ENCODE measurements at regions not wholly inside any gene's neighbourhood (a gene's known extent, or its start where the extent isn't known, plus 50 kb on each side); places are given as distances from the start of the nearest gene placed in this dataset.
A peak's percentile ranks its signal among the peaks of the same experiment; 100 is the strongest.

- H2AFZ ChIP-seq, result no peak overlapping the region
- H3K4me3 ChIP-seq, result no peak overlapping the region
- no peaks in the 10 kb centered on the region for H3K27me3 ChIP-seq
- H3K27ac ChIP-seq, result peak overlapping the region; percentile 69
- no peaks in the 10 kb centered on the region for H4K20me1 ChIP-seq (ENCODE audit: insufficient read depth, poor library complexity, severe bottlenecking)
- DNase-seq (ENCODE audit: low spot score), result no peak
- whole genome bisulfite sequencing (ENCODE audit: low lambda C conversion rate, missing lambda C conversion rate), result 66% methylated on average over 3 of the region's 3 CpGs
- no peaks in the 10 kb centered on the region for H3K79me2 ChIP-seq
- TF ChIP-seq EZH2phosphoT487 (IDR thresholded peaks at IDR 0.05; ENCODE audit: low read depth, severe bottlenecking, unreplicated experiment) (no peak), CTCF (IDR thresholded peaks at IDR 0.05; ENCODE audit: poor library complexity) (no peak), EZH2 (IDR thresholded peaks at IDR 0.05; ENCODE audit: borderline replicate concordance) (no peak)
- H3K36me3 ChIP-seq (replicated peaks; ENCODE audit: insufficient read depth, low read depth), result no peaks in the 10 kb centered on the region
- H3K4me1 ChIP-seq (ENCODE audit: insufficient read depth), result peaks cover 71% of the 10 kb centered on the region
- H3K9me3 ChIP-seq (ENCODE audit: low read depth), result no peaks in the 10 kb centered on the region
- no peaks in the 10 kb centered on the region for H3K9me2 ChIP-seq (replicated peaks; ENCODE audit: insufficient read depth)
- no peak overlapping the region for H3K4me2 ChIP-seq
These were observed 164.7 kb downstream of the LTN1 start for GRCh38 chr21:28828021-28828420.

- Histone ChIP-seq H3K27ac (peak overlapping the region; percentile 69), H3K4me2 (no peak overlapping the region), H3K27me3 (no peaks in the 10 kb centered on the region), H3K36me3 (replicated peaks; ENCODE audit: insufficient read depth, low read depth) (no peaks in the 10 kb centered on the region), H4K20me1 (ENCODE audit: insufficient read depth, poor library complexity, severe bottlenecking) (no peaks in the 10 kb centered on the region), H3K9me2 (replicated peaks; ENCODE audit: insufficient read depth) (no peaks in the 10 kb centered on the region), H2AFZ (no peak overlapping the region), H3K79me2 (no peaks in the 10 kb centered on the region), H3K4me3 (no peak overlapping the region), H3K9me3 (ENCODE audit: low read depth) (no peaks in the 10 kb centered on the region), H3K4me1 (ENCODE audit: insufficient read depth) (peaks cover 74% of the 10 kb centered on the region)
- DNase-seq (ENCODE audit: low spot score), result no peak
- no peak for TF ChIP-seq EZH2phosphoT487 (IDR thresholded peaks at IDR 0.05; ENCODE audit: low read depth, severe bottlenecking, unreplicated experiment)
- no peak for TF ChIP-seq CTCF (IDR thresholded peaks at IDR 0.05; ENCODE audit: poor library complexity)
- no peak for TF ChIP-seq EZH2 (IDR thresholded peaks at IDR 0.05; ENCODE audit: borderline replicate concordance)
- 71% methylated on average over 1 of the region's 1 CpG for WGBS (ENCODE audit: low lambda C conversion rate, missing lambda C conversion rate)
These were observed 165.3 kb downstream of the LTN1 start for GRCh38 chr21:28827422-28827821.

- no peak overlapping the region for H3K4me3 ChIP-seq
- H3K9me2 ChIP-seq (replicated peaks; ENCODE audit: insufficient read depth), result no peaks in the 10 kb centered on the region
- H2AFZ ChIP-seq, result no peak overlapping the region
- DNase-seq (ENCODE audit: low spot score), result no peak
- H3K27ac ChIP-seq, result peak overlapping the region; percentile 69
- no peak for TF ChIP-seq EZH2phosphoT487 (IDR thresholded peaks at IDR 0.05; ENCODE audit: low read depth, severe bottlenecking, unreplicated experiment)
- TF ChIP-seq EZH2 (IDR thresholded peaks at IDR 0.05; ENCODE audit: borderline replicate concordance), result no peak
- TF ChIP-seq CTCF (IDR thresholded peaks at IDR 0.05; ENCODE audit: poor library complexity), result no peak
- H3K36me3 ChIP-seq (replicated peaks; ENCODE audit: insufficient read depth, low read depth), result no peaks in the 10 kb centered on the region
- no peaks in the 10 kb centered on the region for H3K27me3 ChIP-seq
- H3K9me3 ChIP-seq (ENCODE audit: low read depth), result no peaks in the 10 kb centered on the region
- WGBS (ENCODE audit: low lambda C conversion rate, missing lambda C conversion rate), result 43% methylated on average over 6 of the region's 6 CpGs
- no peaks in the 10 kb centered on the region for H4K20me1 ChIP-seq (ENCODE audit: insufficient read depth, poor library complexity, severe bottlenecking)
- no peaks in the 10 kb centered on the region for H3K79me2 ChIP-seq
- peak overlapping the region; percentile 4 for H3K4me2 ChIP-seq
- peaks cover 74% of the 10 kb centered on the region for H3K4me1 ChIP-seq (ENCODE audit: insufficient read depth)
These were observed 166.1 kb downstream of the LTN1 start for GRCh38 chr21:28826569-28826968.

- no peaks in the 10 kb centered on the region for H3K36me3 ChIP-seq (replicated peaks; ENCODE audit: insufficient read depth, low read depth)
These were observed 166.7 kb downstream of the LTN1 start for GRCh38 chr21:28826021-28826420.

More at GRCh38 chr21:28826021-28826420, 166.7 kb downstream of the LTN1 start:
- WGBS (ENCODE audit: low lambda C conversion rate, missing lambda C conversion rate), result 12% methylated on average over 2 of the region's 2 CpGs
- Histone ChIP-seq H3K9me2 (replicated peaks; ENCODE audit: insufficient read depth) (no peaks in the 10 kb centered on the region), H3K79me2 (no peaks in the 10 kb centered on the region), H4K20me1 (ENCODE audit: insufficient read depth, poor library complexity, severe bottlenecking) (no peaks in the 10 kb centered on the region), H3K27me3 (no peaks in the 10 kb centered on the region), H3K4me1 (ENCODE audit: insufficient read depth) (peaks cover 75% of the 10 kb centered on the region), H3K4me3 (no peak overlapping the region), H2AFZ (no peak overlapping the region), H3K9me3 (ENCODE audit: low read depth) (no peaks in the 10 kb centered on the region), H3K27ac (peak overlapping the region; percentile 69), H3K4me2 (peak overlapping the region; percentile 4)
- no peak for DNase-seq (ENCODE audit: low spot score)
- no peak for TF ChIP-seq EZH2phosphoT487 (IDR thresholded peaks at IDR 0.05; ENCODE audit: low read depth, severe bottlenecking, unreplicated experiment)
- no peak for TF ChIP-seq CTCF (IDR thresholded peaks at IDR 0.05; ENCODE audit: poor library complexity)
- no peak for TF ChIP-seq EZH2 (IDR thresholded peaks at IDR 0.05; ENCODE audit: borderline replicate concordance)
